Small intestine (tissue), 7 donors: ENCODE measurements at regions not wholly inside any gene's neighbourhood (a gene's known extent, or its start where the extent isn't known, plus 50 kb on each side); places are given as distances from the start of the nearest gene placed in this dataset.

ENCODE experiments used
- DNase-seq, 2 donors: peaks; one replicate each; pipeline versions ENCODE4 v3.0.0 to v3.0.0-alpha.2; 2013
- FAIRE-seq: peaks from 2 replicates; lab custom pipeline; 2012; peaks lifted over from hg19 to GRCh38; lab: Jason Lieb, UNC
- H3K27ac ChIP-seq, 3 donors: one replicate each; pipeline ENCODE4 v1.5.1; 2013; ENCODE audit warnings: low read length in 2 of 3, mild to moderate bottlenecking in 2 of 3, control low read depth in 1 of 3, inconsistent platforms in 1 of 3, low read depth in 1 of 3, moderate library complexity in 1 of 3
- H3K27me3 ChIP-seq, 3 donors: one replicate each; pipeline ENCODE4 v1.6.1; 2013; ENCODE audit warnings: low read length in 3 of 3, inconsistent platforms in 1 of 3; ENCODE audit not compliant: control insufficient read depth in 3 of 3, insufficient read depth in 3 of 3
- H3K36me3 ChIP-seq, 3 donors: one replicate each; pipeline ENCODE4 v1.6.1; 2013; ENCODE audit warnings: low read length in 3 of 3, inconsistent platforms in 1 of 3, low read depth in 1 of 3, mild to moderate bottlenecking in 1 of 3, moderate library complexity in 1 of 3; ENCODE audit not compliant: control insufficient read depth in 3 of 3, insufficient read depth in 2 of 3
- H3K4me1 ChIP-seq, 3 donors: one replicate each; pipeline ENCODE4 v1.6.1; 2013; ENCODE audit warnings: low read length in 2 of 3, inconsistent platforms in 1 of 3, low read depth in 1 of 3, mild to moderate bottlenecking in 1 of 3, moderate library complexity in 1 of 3; ENCODE audit not compliant: control insufficient read depth in 3 of 3, insufficient read depth in 2 of 3
- H3K4me3 ChIP-seq, 3 donors: one replicate each; pipeline ENCODE4 v1.5.1; 2013; ENCODE audit warnings: low read length in 3 of 3, control low read depth in 1 of 3, inconsistent platforms in 1 of 3, low read depth in 1 of 3, mild to moderate bottlenecking in 1 of 3, moderate library complexity in 1 of 3
- H3K9me3 ChIP-seq, 2 donors: one replicate each; pipeline ENCODE4 v1.6.1; 2013; ENCODE audit warnings: low read depth in 1 of 2, low read length in 1 of 2; ENCODE audit not compliant: control insufficient read depth in 2 of 2, insufficient read depth in 1 of 2
- WGBS, 3 donors: extraction: QIAGEN DNeasy Blood & Tissue Kit; methylation state at CpG; one replicate each; pipeline ENCODE4 v1.1.7; 2013; 5-methylcytosine and 5-hydroxymethylcytosine counted together
- donor health status: healthy with polysubstance abuse.
- donor health status: control.
- donor health status: control.
- donor health status: Bipolar disorder and iron deficiency.
- donor health status: healthy.

DNA sequence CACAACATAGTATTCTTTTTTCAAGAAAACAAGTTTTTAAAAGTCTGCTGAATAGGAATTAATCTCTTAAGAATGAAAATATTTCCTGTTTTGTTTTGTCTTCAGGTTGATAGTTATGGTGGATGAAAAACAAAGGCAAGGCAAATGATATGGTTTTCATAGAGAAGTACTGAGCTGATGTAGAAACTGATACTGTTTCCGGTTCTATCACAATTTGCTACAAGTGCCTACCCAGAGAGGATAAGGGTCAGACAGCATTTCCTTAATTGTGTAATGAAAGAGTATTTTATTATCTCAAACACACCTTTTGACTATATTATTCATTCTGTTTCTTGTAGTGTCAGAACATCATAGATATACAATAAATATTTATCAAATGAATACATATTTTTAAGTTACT, 836.3 kb downstream of the SQOR start:
- H3K9me3 ChIP-seq = no peaks in the 10 kb centered on the region
- DNase-seq (no peak), FAIRE-seq (no peak)
- H3K4me3 ChIP-seq = no peak overlapping the region
- no peaks in the 10 kb centered on the region for H3K36me3 ChIP-seq
- 50 to 61% (median 53%) methylated on average over 1 of the region's 1 CpG for WGBS, 3 donors
- H3K27ac ChIP-seq = no peak overlapping the region
- H3K27me3 ChIP-seq = no peaks in the 10 kb centered on the region
- no peaks in the 10 kb centered on the region for H3K4me1 ChIP-seq

- FAIRE-seq (no peak), DNase-seq (no peak)
- H3K27ac ChIP-seq = no peak overlapping the region
- H3K9me3 ChIP-seq = peaks cover 0 to 3% of the 10 kb centered on the region in 2 donors
- 76 to 80% (median 78%) methylated on average over 1 of the region's 1 CpG for WGBS, 3 donors
- H3K4me1 ChIP-seq = no peaks in the 10 kb centered on the region
- no peaks in the 10 kb centered on the region for H3K27me3 ChIP-seq
- H3K36me3 ChIP-seq = no peaks in the 10 kb centered on the region
- no peak overlapping the region for H3K4me3 ChIP-seq
These were observed 854.4 kb downstream of the SQOR start for GRCh38 chr15:46489276-46489675.

DNA sequence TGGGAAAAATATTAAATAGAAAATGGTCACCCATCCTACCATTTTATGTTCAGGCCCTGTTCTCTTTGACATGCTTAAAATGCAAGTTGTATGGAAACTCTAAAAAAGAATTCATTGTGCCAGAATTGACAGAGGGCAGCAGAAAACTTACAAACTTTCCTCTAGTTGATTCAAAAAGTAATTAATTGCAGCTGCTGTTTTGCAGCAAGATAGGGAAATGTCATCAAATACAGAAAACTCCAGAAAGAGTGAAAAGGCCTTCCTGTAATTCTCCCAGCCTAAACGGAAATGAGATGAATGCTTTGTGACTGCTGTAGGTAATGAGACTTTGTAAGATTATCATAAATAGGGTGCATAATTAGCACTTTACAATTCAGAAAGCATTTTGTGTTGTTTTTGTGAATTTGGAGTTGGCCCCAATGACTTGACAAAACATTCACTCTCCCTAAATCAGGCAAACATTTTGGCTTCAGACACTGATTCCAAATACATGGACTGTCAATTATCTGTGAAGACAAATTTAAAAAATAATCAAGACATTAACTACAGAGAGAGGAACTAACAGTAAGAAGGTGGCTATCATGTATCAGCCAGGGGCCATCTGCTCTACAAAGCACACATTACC, 861.8 kb downstream of the SQOR start:
- 62 to 75% (median 74%) methylated on average over 1 of the region's 1 CpG for WGBS, 3 donors
- no peaks in the 10 kb centered on the region for H3K36me3 ChIP-seq
- H3K9me3 ChIP-seq = peaks cover 0 to 5% of the 10 kb centered on the region in 2 donors

DNA sequence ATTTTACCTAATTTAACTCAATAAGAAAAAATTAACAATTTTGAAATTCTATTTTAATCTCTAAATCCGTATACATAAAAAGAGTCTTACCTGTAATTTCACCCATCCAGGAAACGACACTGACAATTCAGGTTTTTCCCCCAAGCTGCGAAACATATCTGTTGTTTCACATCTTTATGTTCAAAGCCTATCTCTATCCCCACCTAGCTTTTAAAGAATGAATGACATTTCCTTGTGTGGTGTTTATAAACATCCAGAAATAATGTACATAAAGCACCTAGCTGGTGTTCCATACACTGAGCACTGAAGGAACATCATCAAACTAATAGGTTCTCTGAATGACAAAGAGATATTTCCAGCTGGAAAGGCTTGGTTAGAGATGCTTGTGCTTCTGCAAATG, 867.8 kb downstream of the SQOR start:
- FAIRE-seq = no peak
- no peak overlapping the region for H3K4me3 ChIP-seq
- no peak for DNase-seq
- H3K9me3 ChIP-seq = peaks cover 0 to 2% of the 10 kb centered on the region in 2 donors
- H3K36me3 ChIP-seq = no peaks in the 10 kb centered on the region
- WGBS, 3 donors = 55 to 66% (median 56%) methylated on average over 3 of the region's 3 CpGs
- H3K4me1 ChIP-seq = no peaks in the 10 kb centered on the region
- no peaks in the 10 kb centered on the region for H3K27me3 ChIP-seq
- no peak overlapping the region for H3K27ac ChIP-seq

More for the DNA sequence above, 861.8 kb downstream of the SQOR start:
- H3K4me1 ChIP-seq = no peaks in the 10 kb centered on the region
- no peak for FAIRE-seq
- no peak for DNase-seq
- no peaks in the 10 kb centered on the region for H3K27me3 ChIP-seq
- no peak overlapping the region for H3K27ac ChIP-seq
- no peak overlapping the region for H3K4me3 ChIP-seq

DNA sequence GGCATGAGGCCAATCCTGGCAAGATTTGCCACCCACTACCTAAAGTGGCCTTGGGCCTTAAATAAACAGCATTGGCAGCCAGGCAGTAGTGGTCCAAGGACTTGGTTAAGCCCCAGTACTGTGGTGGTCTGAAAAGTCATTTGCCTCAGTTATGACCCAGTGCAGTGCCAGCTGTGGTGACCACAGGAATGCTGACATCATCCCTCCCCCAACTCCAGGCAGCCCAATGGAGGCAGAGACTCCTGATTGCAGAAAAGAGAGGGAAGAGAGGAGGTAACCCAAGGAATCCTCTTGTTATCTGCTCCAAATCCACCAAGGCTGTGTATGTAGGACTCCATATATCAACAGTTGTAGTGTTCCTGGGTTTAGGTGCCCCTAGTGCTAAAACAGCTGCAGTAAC, 883.6 kb downstream of the SQOR start:
- Histone ChIP-seq H3K27me3 (no peaks in the 10 kb centered on the region), H3K4me3 (no peak overlapping the region), H3K4me1 (no peaks in the 10 kb centered on the region), H3K27ac (no peak overlapping the region), H3K36me3 (no peaks in the 10 kb centered on the region), H3K9me3 (peaks cover 2 to 14% of the 10 kb centered on the region in 2 donors)
- DNase-seq (no peak), FAIRE-seq (no peak)

GRCh38 chr15:46523701-46524100, 888.9 kb downstream of the SQOR start:
- peaks cover 0 to 3% (median 2%) of the 10 kb centered on the region in 3 donors for H3K4me1 ChIP-seq
- WGBS, 3 donors = 81 to 94% (median 86%) methylated on average over 1 of the region's 1 CpG
- no peaks in the 10 kb centered on the region for H3K36me3 ChIP-seq
- no peaks in the 10 kb centered on the region for H3K27me3 ChIP-seq
- H3K27ac ChIP-seq = no peak overlapping the region
- H3K4me3 ChIP-seq = no peak overlapping the region
- peaks cover 0 to under 1% of the 10 kb centered on the region in 2 donors for H3K9me3 ChIP-seq
- DNase-seq (no peak), FAIRE-seq (no peak)

- H3K36me3 ChIP-seq = no peaks in the 10 kb centered on the region
- H3K4me1 ChIP-seq = peaks cover 0 to 3% (median 2%) of the 10 kb centered on the region in 3 donors
- no peaks in the 10 kb centered on the region for H3K27me3 ChIP-seq
- FAIRE-seq (no peak), DNase-seq (peak; percentile 45 to 66)
- 13 to 54% (median 19%) methylated on average over 3 of the region's 3 CpGs for WGBS, 3 donors
- H3K9me3 ChIP-seq = no peaks in the 10 kb centered on the region
- H3K27ac ChIP-seq = peak overlapping the region in 2 of 3 donors; percentile 64 to 71
- no peak overlapping the region for H3K4me3 ChIP-seq
These were observed 891.3 kb downstream of the SQOR start for GRCh38 chr15:46525984-46526725.

GRCh38 chr15:46526726-46527110, 891.9 kb downstream of the SQOR start:
- no peaks in the 10 kb centered on the region for H3K36me3 ChIP-seq
- peak overlapping the region in 2 of 3 donors; percentile 55 to 64 for H3K27ac ChIP-seq
- H3K4me3 ChIP-seq = no peak overlapping the region
- no peaks in the 10 kb centered on the region for H3K27me3 ChIP-seq
- DNase-seq = peak in 1 of 2 donors; percentile 10
- H3K9me3 ChIP-seq = no peaks in the 10 kb centered on the region
- FAIRE-seq = no peak
- WGBS, 3 donors = 27 to 58% (median 38%) methylated on average over 1 of the region's 1 CpG
- peaks cover 0 to 3% (median 2%) of the 10 kb centered on the region in 3 donors for H3K4me1 ChIP-seq
